ENCODE measurements at regions not wholly inside any gene's neighbourhood (a gene's known extent, or its start where the extent isn't known, plus 50 kb on each side); places are given as distances from the start of the nearest gene placed in this dataset.

DNA sequence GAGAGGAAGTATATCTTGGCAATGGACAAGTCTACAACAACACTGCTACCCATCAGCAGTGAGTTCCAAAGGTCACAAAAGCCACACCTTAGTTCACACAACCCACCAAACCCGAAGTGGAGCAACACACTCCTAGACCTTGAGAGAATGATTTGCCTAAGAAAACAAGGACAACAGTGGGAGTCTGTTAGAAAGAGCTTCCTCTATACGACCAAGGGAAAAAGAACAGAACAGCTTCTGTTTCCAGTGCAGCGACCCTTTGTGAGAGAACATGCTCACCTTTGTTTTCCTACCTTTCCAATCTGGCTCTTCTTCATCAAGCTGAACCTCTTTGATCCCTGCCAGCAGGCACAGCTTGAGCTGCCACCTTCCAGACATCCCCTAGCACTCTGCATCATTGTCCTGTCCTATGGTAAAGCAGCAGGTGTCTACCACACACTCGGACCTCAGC, 56.7 kb upstream of the PALMD start (continued):
- TF ChIP-seq ZNF777 (CRISPR knock-in tag; IDR thresholded peaks at IDR 0.05) (no peak), ZNF337 (CRISPR knock-in tag; IDR thresholded peaks at IDR 0.05; ENCODE audit: borderline replicate concordance, low read depth) (0 out of 2 replicates have a peak, but pooled peaks have one; percentile 31), ZBTB3 (CRISPR knock-in tag; IDR thresholded peaks at IDR 0.05; ENCODE audit: borderline replicate concordance, low read depth) (no peak), ELF3 (CRISPR knock-in tag; IDR thresholded peaks at IDR 0.05) (peak; percentile 88), NCOA2 (CRISPR knock-in tag; IDR thresholded peaks at IDR 0.05) (peak; percentile 95), HOXA5 (CRISPR knock-in tag; IDR thresholded peaks at IDR 0.05) (no peak), ZNF263 (CRISPR knock-in tag; IDR thresholded peaks at IDR 0.05) (no peak), ASH2L (IDR thresholded peaks at IDR 0.05; ENCODE audit: insufficient read length, low read depth, low read length) (peak; percentile 50), KLF6 (CRISPR knock-in tag; IDR thresholded peaks at IDR 0.05) (no peak), MED13 (CRISPR knock-in tag; IDR thresholded peaks at IDR 0.05) (no peak), ZNF180 (CRISPR knock-in tag; IDR thresholded peaks at IDR 0.05; ENCODE audit: borderline replicate concordance, low read depth) (no peak), PHF5A (CRISPR knock-in tag; IDR thresholded peaks at IDR 0.05; ENCODE audit: low read depth, unreplicated experiment) (no peak), PAWR (CRISPR knock-in tag; IDR thresholded peaks at IDR 0.05; ENCODE audit: borderline replicate concordance) (no peak), RORA (CRISPR knock-in tag; IDR thresholded peaks at IDR 0.05) (no peak)
- TF ChIP-seq, protein P1, sequence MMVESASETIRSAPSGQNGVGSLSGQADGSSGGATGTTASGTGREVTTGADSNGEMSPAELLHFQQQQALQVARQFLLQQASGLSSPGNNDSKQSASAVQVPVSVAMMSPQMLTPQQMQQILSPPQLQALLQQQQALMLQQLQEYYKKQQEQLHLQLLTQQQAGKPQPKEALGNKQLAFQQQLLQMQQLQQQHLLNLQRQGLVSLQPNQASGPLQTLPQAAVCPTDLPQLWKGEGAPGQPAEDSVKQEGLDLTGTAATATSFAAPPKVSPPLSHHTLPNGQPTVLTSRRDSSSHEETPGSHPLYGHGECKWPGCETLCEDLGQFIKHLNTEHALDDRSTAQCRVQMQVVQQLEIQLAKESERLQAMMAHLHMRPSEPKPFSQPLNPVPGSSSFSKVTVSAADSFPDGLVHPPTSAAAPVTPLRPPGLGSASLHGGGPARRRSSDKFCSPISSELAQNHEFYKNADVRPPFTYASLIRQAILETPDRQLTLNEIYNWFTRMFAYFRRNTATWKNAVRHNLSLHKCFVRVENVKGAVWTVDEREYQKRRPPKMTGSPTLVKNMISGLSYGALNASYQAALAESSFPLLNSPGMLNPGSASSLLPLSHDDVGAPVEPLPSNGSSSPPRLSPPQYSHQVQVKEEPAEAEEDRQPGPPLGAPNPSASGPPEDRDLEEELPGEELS (CRISPR knock-in tag; IDR thresholded peaks at IDR 0.05) = peak; percentile 85
- TF ChIP-seq, protein P2, sequence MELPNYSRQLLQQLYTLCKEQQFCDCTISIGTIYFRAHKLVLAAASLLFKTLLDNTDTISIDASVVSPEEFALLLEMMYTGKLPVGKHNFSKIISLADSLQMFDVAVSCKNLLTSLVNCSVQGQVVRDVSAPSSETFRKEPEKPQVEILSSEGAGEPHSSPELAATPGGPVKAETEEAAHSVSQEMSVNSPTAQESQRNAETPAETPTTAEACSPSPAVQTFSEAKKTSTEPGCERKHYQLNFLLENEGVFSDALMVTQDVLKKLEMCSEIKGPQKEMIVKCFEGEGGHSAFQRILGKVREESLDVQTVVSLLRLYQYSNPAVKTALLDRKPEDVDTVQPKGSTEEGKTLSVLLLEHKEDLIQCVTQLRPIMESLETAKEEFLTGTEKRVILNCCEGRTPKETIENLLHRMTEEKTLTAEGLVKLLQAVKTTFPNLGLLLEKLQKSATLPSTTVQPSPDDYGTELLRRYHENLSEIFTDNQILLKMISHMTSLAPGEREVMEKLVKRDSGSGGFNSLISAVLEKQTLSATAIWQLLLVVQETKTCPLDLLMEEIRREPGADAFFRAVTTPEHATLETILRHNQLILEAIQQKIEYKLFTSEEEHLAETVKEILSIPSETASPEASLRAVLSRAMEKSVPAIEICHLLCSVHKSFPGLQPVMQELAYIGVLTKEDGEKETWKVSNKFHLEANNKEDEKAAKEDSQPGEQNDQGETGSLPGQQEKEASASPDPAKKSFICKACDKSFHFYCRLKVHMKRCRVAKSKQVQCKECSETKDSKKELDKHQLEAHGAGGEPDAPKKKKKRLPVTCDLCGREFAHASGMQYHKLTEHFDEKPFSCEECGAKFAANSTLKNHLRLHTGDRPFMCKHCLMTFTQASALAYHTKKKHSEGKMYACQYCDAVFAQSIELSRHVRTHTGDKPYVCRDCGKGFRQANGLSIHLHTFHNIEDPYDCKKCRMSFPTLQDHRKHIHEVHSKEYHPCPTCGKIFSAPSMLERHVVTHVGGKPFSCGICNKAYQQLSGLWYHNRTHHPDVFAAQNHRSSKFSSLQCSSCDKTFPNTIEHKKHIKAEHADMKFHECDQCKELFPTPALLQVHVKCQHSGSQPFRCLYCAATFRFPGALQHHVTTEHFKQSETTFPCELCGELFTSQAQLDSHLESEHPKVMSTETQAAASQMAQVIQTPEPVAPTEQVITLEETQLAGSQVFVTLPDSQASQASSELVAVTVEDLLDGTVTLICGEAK (IDR thresholded peaks at IDR 0.05) = no peak
- TF ChIP-seq, protein P2 (CRISPR knock-in tag; IDR thresholded peaks at IDR 0.05) = no peak
- TF ChIP-seq, protein P3, sequence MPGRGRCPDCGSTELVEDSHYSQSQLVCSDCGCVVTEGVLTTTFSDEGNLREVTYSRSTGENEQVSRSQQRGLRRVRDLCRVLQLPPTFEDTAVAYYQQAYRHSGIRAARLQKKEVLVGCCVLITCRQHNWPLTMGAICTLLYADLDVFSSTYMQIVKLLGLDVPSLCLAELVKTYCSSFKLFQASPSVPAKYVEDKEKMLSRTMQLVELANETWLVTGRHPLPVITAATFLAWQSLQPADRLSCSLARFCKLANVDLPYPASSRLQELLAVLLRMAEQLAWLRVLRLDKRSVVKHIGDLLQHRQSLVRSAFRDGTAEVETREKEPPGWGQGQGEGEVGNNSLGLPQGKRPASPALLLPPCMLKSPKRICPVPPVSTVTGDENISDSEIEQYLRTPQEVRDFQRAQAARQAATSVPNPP (CRISPR knock-in tag; IDR thresholded peaks at IDR 0.05) = no peak
- TF ChIP-seq, protein P4, sequence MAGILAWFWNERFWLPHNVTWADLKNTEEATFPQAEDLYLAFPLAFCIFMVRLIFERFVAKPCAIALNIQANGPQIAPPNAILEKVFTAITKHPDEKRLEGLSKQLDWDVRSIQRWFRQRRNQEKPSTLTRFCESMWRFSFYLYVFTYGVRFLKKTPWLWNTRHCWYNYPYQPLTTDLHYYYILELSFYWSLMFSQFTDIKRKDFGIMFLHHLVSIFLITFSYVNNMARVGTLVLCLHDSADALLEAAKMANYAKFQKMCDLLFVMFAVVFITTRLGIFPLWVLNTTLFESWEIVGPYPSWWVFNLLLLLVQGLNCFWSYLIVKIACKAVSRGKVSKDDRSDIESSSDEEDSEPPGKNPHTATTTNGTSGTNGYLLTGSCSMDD (CRISPR knock-in tag; IDR thresholded peaks at IDR 0.05) = no peak
